Suppressor macrophage treated with lipopolysaccharide for 4 hours (primary cell): ENCODE measurements at regions not wholly inside any gene's neighbourhood (a gene's known extent, or its start where the extent isn't known, plus 50 kb on each side); places are given as distances from the start of the nearest gene placed in this dataset.

Experiments
- DNase-seq: peaks from one replicate; pipeline ENCODE4 v3.0.0-alpha.2; 2020

GRCh38 chr12:132407451-132407961 lies 78.1 kb upstream of the GALNT9 start:
- no peak for DNase-seq

- DNase-seq = no peak
Measured at GRCh38 chr12:132406493-132407450, 77.4 kb upstream of the GALNT9 start.

- no peak for DNase-seq
Measured at GRCh38 chr12:132405742-132406251, 76.4 kb upstream of the GALNT9 start.

- DNase-seq = no peak
Measured at GRCh38 chr12:132404951-132405741, 75.8 kb upstream of the GALNT9 start.

GRCh38 chr12:132404435-132404855 lies 75.1 kb upstream of the GALNT9 start:
- no peak for DNase-seq

GRCh38 chr12:132403636-132404434 lies 74.4 kb upstream of the GALNT9 start:
- no peak for DNase-seq

GRCh38 chr12:132402831-132403416 lies 73.5 kb upstream of the GALNT9 start:
- DNase-seq = no peak

- no peak for DNase-seq
Measured at GRCh38 chr12:132401982-132402381, 72.6 kb upstream of the GALNT9 start.

GRCh38 chr12:132400011-132400641 lies 70.7 kb upstream of the GALNT9 start:
- DNase-seq = no peak

- DNase-seq = no peak
Measured at GRCh38 chr12:132399092-132400010, 70.0 kb upstream of the GALNT9 start.

GRCh38 chr12:132398386-132398991 lies 69.1 kb upstream of the GALNT9 start:
- no peak for DNase-seq

- no peak for DNase-seq
Measured at GRCh38 chr12:132397934-132398385, 68.6 kb upstream of the GALNT9 start.

- no peak for DNase-seq
Measured at GRCh38 chr12:132397152-132397933, 68.0 kb upstream of the GALNT9 start.

GRCh38 chr12:132396657-132397056 lies 67.3 kb upstream of the GALNT9 start:
- no peak for DNase-seq

- no peak for DNase-seq
Measured at GRCh38 chr12:132395908-132396305, 66.5 kb upstream of the GALNT9 start.

- no peak for DNase-seq
Measured at GRCh38 chr12:132395192-132395907, 66.0 kb upstream of the GALNT9 start.

GRCh38 chr12:132393991-132394949 lies 64.9 kb upstream of the GALNT9 start:
- peak; percentile 8 for DNase-seq
